ENCODE measurements at regions not wholly inside any gene's neighbourhood (a gene's known extent, or its start where the extent isn't known, plus 50 kb on each side); places are given as distances from the start of the nearest gene placed in this dataset.

- no peak for TF ChIP-seq AHDC1 (CRISPR knock-in tag; IDR thresholded peaks at IDR 0.05; ENCODE audit: borderline replicate concordance)
- TF ChIP-seq FOXO4 (CRISPR knock-in tag; conservative IDR thresholded peaks at IDR 0.05), result no peak
- no peak for TF ChIP-seq PHF8 (CRISPR knock-in tag; IDR thresholded peaks at IDR 0.05)
These were observed 84.4 kb upstream of the RAB4A start (continued) for GRCh38 chr1:229186373-229187056.

- ChIA-PET CTCF (ENCODE audit: low intra/inter-chr PET ratio, low total read pairs) (no interaction called here), POLR2A (no interaction called here)
- Histone ChIP-seq H3K9me3 (ENCODE audit: low read length) (no peaks in the 10 kb centered on the region), H3K79me2 (ENCODE audit: insufficient read depth, low read length) (no peaks in the 10 kb centered on the region), H4K20me1 (ENCODE audit: insufficient read depth, low read length) (no peaks in the 10 kb centered on the region), H3K36me3 (replicated peaks in 1 of 2; ENCODE audit: control insufficient read depth in 1 of 2, insufficient read depth in 2 of 2, low read length in 2 of 2) (no peaks in the 10 kb centered on the region), H3K4me2 (ENCODE audit: low read depth, low read length) (no peak overlapping the region), H3K4me3 (replicated peaks in 1 of 3; ENCODE audit: insufficient read depth in 1 of 3, low read depth in 2 of 3, low read length in 3 of 3) (no peak overlapping the region), H3K4me1 (ENCODE audit: insufficient read depth, low read length) (no peaks in the 10 kb centered on the region), H3K27ac (ENCODE audit: extremely low read length, insufficient read depth, low read length) (no peak overlapping the region), H3K9ac (ENCODE audit: insufficient read depth, low read depth, low read length) (no peak overlapping the region), H2AFZ (ENCODE audit: low read length) (no peak overlapping the region), H3K27me3 (ENCODE audit: control insufficient read depth in 1 of 2, insufficient read depth in 2 of 2, low read length in 2 of 2) (no peaks in the 10 kb centered on the region)
- FAIRE-seq (no peak), ATAC-seq (no peak), DNase-seq (ENCODE audit: low spot score) (no peak)
- 55% methylated on average over 1 of the region's 1 CpG for WGBS (ENCODE audit: low lambda C conversion rate)
- intact Hi-C loops (cut with micrococcal nuclease; ENCODE audit: unreplicated experiment), result no loop called here
- in situ Hi-C loops (cut with HindIII; ENCODE audit: extremely low pct_ligation_motif_present, low pct_unique_long_range_greater_than_20kb), result no loop called here
- no TSS peak for BruUV-seq (replicated peaks)
- TF ChIP-seq MTA1 (CRISPR knock-in tag; IDR thresholded peaks at IDR 0.05; ENCODE audit: borderline replicate concordance) (no peak), ADNP (CRISPR knock-in tag; IDR thresholded peaks at IDR 0.05) (no peak), GLI4 (CRISPR knock-in tag; IDR thresholded peaks at IDR 0.05; ENCODE audit: borderline replicate concordance) (no peak), BORCS8-MEF2B (CRISPR knock-in tag; IDR thresholded peaks at IDR 0.05) (no peak), ZNF782 (CRISPR knock-in tag; IDR thresholded peaks at IDR 0.05; ENCODE audit: borderline replicate concordance) (no peak), ZMAT3 (CRISPR knock-in tag; conservative IDR thresholded peaks at IDR 0.05) (no peak), TP53 (CRISPR knock-in tag; conservative IDR thresholded peaks at IDR 0.05) (no peak), ZNF451 (CRISPR knock-in tag; IDR thresholded peaks at IDR 0.05) (no peak), HNRNPL (IDR thresholded peaks at IDR 0.05; ENCODE audit: low read depth, low read length) (no peak), HOXA9 (CRISPR knock-in tag; IDR thresholded peaks at IDR 0.05; ENCODE audit: borderline replicate concordance) (no peak), GATA4 (IDR thresholded peaks at IDR 0.05; ENCODE audit: borderline replicate concordance, low read depth) (no peak)
- TF ChIP-seq, protein P1, sequence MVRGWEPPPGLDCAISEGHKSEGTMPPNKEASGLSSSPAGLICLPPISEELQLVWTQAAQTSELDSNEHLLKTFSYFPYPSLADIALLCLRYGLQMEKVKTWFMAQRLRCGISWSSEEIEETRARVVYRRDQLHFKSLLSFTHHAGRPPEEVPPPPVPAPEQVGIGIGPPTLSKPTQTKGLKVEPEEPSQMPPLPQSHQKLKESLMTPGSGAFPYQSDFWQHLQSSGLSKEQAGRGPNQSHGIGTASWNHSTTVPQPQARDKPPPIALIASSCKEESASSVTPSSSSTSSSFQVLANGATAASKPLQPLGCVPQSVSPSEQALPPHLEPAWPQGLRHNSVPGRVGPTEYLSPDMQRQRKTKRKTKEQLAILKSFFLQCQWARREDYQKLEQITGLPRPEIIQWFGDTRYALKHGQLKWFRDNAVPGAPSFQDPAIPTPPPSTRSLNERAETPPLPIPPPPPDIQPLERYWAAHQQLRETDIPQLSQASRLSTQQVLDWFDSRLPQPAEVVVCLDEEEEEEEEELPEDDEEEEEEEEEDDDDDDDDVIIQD (CRISPR knock-in tag; IDR thresholded peaks at IDR 0.05; ENCODE audit: low read depth), result no peak
These were observed 80.8 kb upstream of the RAB4A start for GRCh38 chr1:229190057-229190575.

All from HepG2 (cell line).